SK-N-MC (cell line): ENCODE measurements at regions not wholly inside any gene's neighbourhood (a gene's known extent, or its start where the extent isn't known, plus 50 kb on each side); places are given as distances from the start of the nearest gene placed in this dataset.

Source experiments
- DNase-seq: peaks from one replicate; pipeline ENCODE4 v3.0.0-alpha.2; 2011; ENCODE audit warnings: low read depth, low spot score
- H3K27ac ChIP-seq: fragments of 200-600 bp; sonication (generic); 2 replicates; pipeline ENCODE4 v1.5.1; 2016; ENCODE audit warnings: mixed run types
- H3K36me3 ChIP-seq: fragments of 200-600 bp; sonication (generic); 2 replicates; pipeline ENCODE4 v1.6.1; 2017; ENCODE audit warnings: antibody characterized with exemption, low read length, mixed read lengths; ENCODE audit not compliant: insufficient read depth
- H3K4me3 ChIP-seq: fragments of 200-600 bp; sonication (generic); 2 replicates; pipeline ENCODE4 v1.5.1; 2016
- H3K9ac ChIP-seq: fragments of 200-600 bp; sonication (generic); 2 replicates; pipeline ENCODE4 v1.8.0; 2017; ENCODE audit warnings: mixed run types, mixed read lengths; ENCODE audit not compliant: insufficient read length
- H3K9me3 ChIP-seq: fragments of 200-600 bp; sonication (generic); 2 replicates; pipeline ENCODE4 v1.6.1; 2017; ENCODE audit warnings: low read depth, mild to moderate bottlenecking, antibody characterized with exemption, low read length, moderate library complexity, mixed read lengths
- EZH2 ChIP-seq: fragments of 200-600 bp; sonication (generic); IDR thresholded peaks from one replicate; pipeline ENCODE4 v1.6.1; 2017; ENCODE audit warnings: antibody characterized with exemption
- FOXP2 ChIP-seq: optimal IDR thresholded peaks from 2 replicates; pipeline ENCODE3; 2011; ENCODE audit warnings: mild to moderate bottlenecking, moderate library complexity; ENCODE audit not compliant: insufficient read depth; ENCODE audit errors: extremely low read length, control extremely low read depth
- POLR2AphosphoS5 ChIP-seq: IDR thresholded peaks from 2 replicates; pipeline ENCODE4 v1.6.1; 2012; ENCODE audit warnings: mild to moderate bottlenecking, low read depth, low read length, borderline replicate concordance

GRCh38 chr2:66013456-66013855, 421.5 kb upstream of the MEIS1 start:
- no peak for TF ChIP-seq EZH2
- TF ChIP-seq FOXP2: no peak
- TF ChIP-seq POLR2AphosphoS5: no peak
- Histone ChIP-seq H3K4me3 (no peak overlapping the region), H3K9me3 (no peaks in the 10 kb centered on the region)

GRCh38 chr2:66003931-66004330, 431.0 kb upstream of the MEIS1 start:
- no peaks in the 10 kb centered on the region for H3K9me3 ChIP-seq
- H3K36me3 ChIP-seq: no peaks in the 10 kb centered on the region
- H3K9ac ChIP-seq: no peak overlapping the region
- no peak for DNase-seq
- H3K4me3 ChIP-seq: no peak overlapping the region
- no peak overlapping the region for H3K27ac ChIP-seq
- TF ChIP-seq EZH2 (no peak), FOXP2 (no peak), POLR2AphosphoS5 (no peak)

More at GRCh38 chr2:66013456-66013855, 421.5 kb upstream of the MEIS1 start:
- H3K27ac ChIP-seq: no peak overlapping the region; the same call in 1 of the 2 replicates
- H3K9ac ChIP-seq: no peak overlapping the region
- no peaks in the 10 kb centered on the region for H3K36me3 ChIP-seq
- DNase-seq: no peak

GRCh38 chr2:66001538-66001937, 433.4 kb upstream of the MEIS1 start:
- Histone ChIP-seq H3K9me3 (no peaks in the 10 kb centered on the region), H3K36me3 (no peaks in the 10 kb centered on the region), H3K4me3 (no peak overlapping the region), H3K9ac (no peak overlapping the region), H3K27ac (no peak overlapping the region)
- TF ChIP-seq FOXP2 (no peak), POLR2AphosphoS5 (no peak), EZH2 (no peak)
- DNase-seq: no peak

- TF ChIP-seq POLR2AphosphoS5 (no peak), EZH2 (no peak), FOXP2 (no peak)
- Histone ChIP-seq H3K4me3 (no peak overlapping the region), H3K27ac (no peak overlapping the region), H3K9me3 (no peaks in the 10 kb centered on the region), H3K9ac (no peak overlapping the region), H3K36me3 (no peaks in the 10 kb centered on the region)
- DNase-seq: no peak
Observed at GRCh38 chr2:66000901-66001300, 434.0 kb upstream of the MEIS1 start.

- Histone ChIP-seq H3K4me3 (no peak overlapping the region), H3K36me3 (no peaks in the 10 kb centered on the region), H3K9me3 (no peaks in the 10 kb centered on the region), H3K27ac (no peak overlapping the region), H3K9ac (no peak overlapping the region)
- DNase-seq: no peak
- TF ChIP-seq POLR2AphosphoS5 (no peak; the same call in 1 of the 2 replicates), EZH2 (no peak)
Observed at GRCh38 chr2:65999796-66000195, 435.1 kb upstream of the MEIS1 start.

- H3K4me3 ChIP-seq: no peak overlapping the region
Observed at GRCh38 chr2:65999103-65999502, 435.8 kb upstream of the MEIS1 start.

GRCh38 chr2:65997961-65998360, 437.0 kb upstream of the MEIS1 start:
- H3K9me3 ChIP-seq: no peaks in the 10 kb centered on the region
- no peak overlapping the region for H3K9ac ChIP-seq
- H3K4me3 ChIP-seq: no peak overlapping the region
- H3K27ac ChIP-seq: no peak overlapping the region
- no peaks in the 10 kb centered on the region for H3K36me3 ChIP-seq
- no peak for DNase-seq
- no peak for TF ChIP-seq POLR2AphosphoS5
- no peak for TF ChIP-seq EZH2
- no peak for TF ChIP-seq FOXP2

More at GRCh38 chr2:65999103-65999502, 435.8 kb upstream of the MEIS1 start:
- DNase-seq: no peak
- Histone ChIP-seq H3K27ac (no peak overlapping the region), H3K36me3 (no peaks in the 10 kb centered on the region), H3K9ac (no peak overlapping the region), H3K9me3 (no peaks in the 10 kb centered on the region)
- TF ChIP-seq POLR2AphosphoS5 (no peak), FOXP2 (no peak), EZH2 (no peak)

GRCh38 chr2:65992198-65992554, 442.7 kb upstream of the MEIS1 start:
- no peak for TF ChIP-seq POLR2AphosphoS5
- TF ChIP-seq FOXP2: no peak
- no peak for TF ChIP-seq EZH2
- peak overlapping the region; percentile 56; the same call in 1 of the 2 replicates for H3K4me3 ChIP-seq
- no peaks in the 10 kb centered on the region for H3K36me3 ChIP-seq
- DNase-seq: no peak
- H3K9me3 ChIP-seq: no peaks in the 10 kb centered on the region; the same call in 1 of the 2 replicates
- no peak overlapping the region for H3K27ac ChIP-seq
- no peak overlapping the region for H3K9ac ChIP-seq
